K562 (cell line): ENCODE measurements at regions not wholly inside any gene's neighbourhood (a gene's known extent, or its start where the extent isn't known, plus 50 kb on each side); places are given as distances from the start of the nearest gene placed in this dataset.

ENCODE experiments used
- ATAC-seq: fragments of 200-7000 bp; cut with Tn5 transposase; 3 replicates; pipeline ENCODE4 v1.9.1; 2020; ENCODE audit warnings: moderate library complexity
- BruUV-seq: library from RNA; stranded (reverse); fragments of 400-500 nt; replicated peaks from 2 replicates; lab custom pipeline; 2021; lab: Mats Ljungman, UMichigan
- CTCF ChIA-PET: fragments of 300-600 bp; formaldehyde crosslinking; extraction: SDS; loops from one replicate; lab custom pipeline; 2021; ENCODE audit warnings: low intra/inter-chr PET ratio; lab: Yijun Ruan, JAX
- POLR2A ChIA-PET: fragments of 300-600, 350-650 bp; sonication (Branson Sonifier 250); formaldehyde crosslinking; extraction: SDS; loops from one replicate; lab custom pipeline; 2021; ENCODE audit warnings: antibody characterized with exemption, inconsistent platforms; lab: Yijun Ruan, JAX
- DNase-seq, 4 experiments: peaks; one replicate each; pipeline versions ENCODE4 v3.0.0 to v3.0.0-alpha.2; 2011 to 2018; ENCODE audit warnings: low spot score in 3 of 4, mixed read lengths in 3 of 4; ENCODE audit errors: extremely low read depth in 1 of 4
- FAIRE-seq: peaks from 2 replicates; lab custom pipeline; 2011; peaks lifted over from hg19 to GRCh38; lab: Jason Lieb, UNC
- H2AFZ ChIP-seq: 2 replicates; pipeline ENCODE4 v1.6.0; 2011; ENCODE audit warnings: low read depth, low read length, control low read depth, inconsistent platforms
- H3K27ac ChIP-seq: fragments of 200-600 bp; 3 replicates; pipeline ENCODE4 v1.8.0; 2011; ENCODE audit warnings: low read depth, mild to moderate bottlenecking, control low read depth, inconsistent platforms, low read length, moderate library complexity, mixed read lengths; ENCODE audit errors: extremely low read depth
- H3K27me3 ChIP-seq, 2 experiments: fragments of 300-600 bp in 1 of 2; 2 replicates in 1 of 2; 3 replicates in 1 of 2; pipeline versions ENCODE4 v1.6.0 to v1.8.0; 2011; ENCODE audit warnings: inconsistent platforms in 2 of 2, low read length in 2 of 2, mild to moderate bottlenecking in 1 of 2, mixed read lengths in 1 of 2, moderate library complexity in 1 of 2; ENCODE audit not compliant: control insufficient read depth in 2 of 2, insufficient read depth in 2 of 2
- H3K36me3 ChIP-seq: fragments of 300-600 bp; 3 replicates; pipeline ENCODE4 v1.8.0; 2011; ENCODE audit warnings: mild to moderate bottlenecking, low read length, inconsistent platforms; ENCODE audit not compliant: control insufficient read depth, insufficient read depth
- H3K4me1 ChIP-seq, 2 experiments: fragments of 200-600 bp in 1 of 2; replicated peaks in 1 of 2; 2 replicates in 1 of 2; 3 replicates in 1 of 2; pipeline versions ENCODE4 v1.5.1 to v1.8.0; 2011; ENCODE audit warnings: inconsistent platforms in 2 of 2, low read length in 2 of 2, mild to moderate bottlenecking in 1 of 2, mixed read lengths in 1 of 2, moderate library complexity in 1 of 2; ENCODE audit not compliant: control insufficient read depth in 2 of 2, insufficient read depth in 2 of 2
- H3K4me2 ChIP-seq: 2 replicates; pipeline ENCODE4 v1.6.1; 2011; ENCODE audit warnings: low read length, control low read depth, inconsistent platforms, mixed read lengths; ENCODE audit not compliant: insufficient read depth
- H3K4me3 ChIP-seq: fragments of 200-600 bp; sonication (generic), shearing (Covaris generic); 2 replicates; pipeline ENCODE4 v1.5.1; 2016; ENCODE audit warnings: control low read depth, inconsistent platforms
- H3K79me2 ChIP-seq: fragments of 200-600 bp; 3 replicates; pipeline ENCODE4 v1.8.0; 2011; ENCODE audit warnings: low read length, inconsistent platforms; ENCODE audit not compliant: control insufficient read depth, insufficient read depth
- H3K9ac ChIP-seq, 2 experiments: 2 replicates each; pipeline versions ENCODE4 v1.6.0 to v1.6.1; 2011; ENCODE audit warnings: low read depth in 2 of 2, low read length in 2 of 2, control low read depth in 1 of 2, inconsistent platforms in 1 of 2, mild to moderate bottlenecking in 1 of 2, mixed read lengths in 1 of 2; ENCODE audit not compliant: insufficient read depth in 1 of 2
- H3K9me1 ChIP-seq: one replicate; pipeline ENCODE4 v1.6.0; 2011; ENCODE audit warnings: inconsistent platforms, mild to moderate bottlenecking, low read length, moderate library complexity; ENCODE audit not compliant: control insufficient read depth, insufficient read depth
- H3K9me3 ChIP-seq: replicated peaks from 2 replicates; pipeline ENCODE4 v1.5.1; 2011; ENCODE audit warnings: low read depth, low read length, inconsistent platforms; ENCODE audit not compliant: control insufficient read depth, insufficient read depth
- H4K20me1 ChIP-seq: replicated peaks from 2 replicates; pipeline ENCODE4 v1.6.1; 2011; ENCODE audit warnings: low read length, inconsistent platforms, mixed read lengths; ENCODE audit not compliant: control insufficient read depth, insufficient read depth
- KDM5B ChIP-seq: fragments of 200-600 bp; sonication (generic); IDR thresholded peaks from 2 replicates; pipeline ENCODE4 v1.6.1; 2012; ENCODE audit warnings: low read depth, mild to moderate bottlenecking, moderate library complexity, low read length, control low read depth, inconsistent platforms; ENCODE audit not compliant: insufficient replicate concordance
- NUFIP1 ChIP-seq: fragments of 450-650 bp; IDR thresholded peaks from 2 replicates; pipeline ENCODE4 v1.6.1; 2018; ENCODE audit not compliant: partially characterized antibody
- SRSF3 ChIP-seq: fragments of 200-400 bp; formaldehyde crosslinking; IDR thresholded peaks from 2 replicates; pipeline ENCODE4 v1.6.1; 2016; ENCODE audit warnings: mild to moderate bottlenecking, low read length, moderate library complexity; ENCODE audit not compliant: insufficient read depth
- U2AF1 ChIP-seq: fragments of 200-400 bp; formaldehyde crosslinking; optimal IDR thresholded peaks from 2 replicates; pipeline ENCODE3; 2017; ENCODE audit warnings: mild to moderate bottlenecking, low read depth, low read length, moderate library complexity
- YBX1 ChIP-seq: fragments of 450-650 bp; IDR thresholded peaks from 2 replicates; pipeline ENCODE4 v1.7.1; 2016; ENCODE audit warnings: mild to moderate bottlenecking
- WGBS: fragments of 100-300 bp; shearing (Covaris generic); methylation state at CpG from one replicate; pipeline ENCODE4 v1.1.6; 2016; ENCODE audit warnings: low coverage, mixed read lengths; ENCODE audit not compliant: insufficient coverage; ENCODE audit errors: missing lambda C conversion rate; 5-methylcytosine and 5-hydroxymethylcytosine counted together
- in situ Hi-C: fragments of 300-500 bp; cut with MboI; formaldehyde crosslinking; loops from 4 replicates; pipeline ENCODE4 v1.15.0; 2018; ENCODE audit warnings: inconsistent platforms, mixed read lengths
- intact Hi-C: fragments of 100-400 bp; cut with micrococcal nuclease; formaldehyde crosslinking; loops from 2 replicates; pipeline ENCODE4 v1.14.2; 2022

DNA sequence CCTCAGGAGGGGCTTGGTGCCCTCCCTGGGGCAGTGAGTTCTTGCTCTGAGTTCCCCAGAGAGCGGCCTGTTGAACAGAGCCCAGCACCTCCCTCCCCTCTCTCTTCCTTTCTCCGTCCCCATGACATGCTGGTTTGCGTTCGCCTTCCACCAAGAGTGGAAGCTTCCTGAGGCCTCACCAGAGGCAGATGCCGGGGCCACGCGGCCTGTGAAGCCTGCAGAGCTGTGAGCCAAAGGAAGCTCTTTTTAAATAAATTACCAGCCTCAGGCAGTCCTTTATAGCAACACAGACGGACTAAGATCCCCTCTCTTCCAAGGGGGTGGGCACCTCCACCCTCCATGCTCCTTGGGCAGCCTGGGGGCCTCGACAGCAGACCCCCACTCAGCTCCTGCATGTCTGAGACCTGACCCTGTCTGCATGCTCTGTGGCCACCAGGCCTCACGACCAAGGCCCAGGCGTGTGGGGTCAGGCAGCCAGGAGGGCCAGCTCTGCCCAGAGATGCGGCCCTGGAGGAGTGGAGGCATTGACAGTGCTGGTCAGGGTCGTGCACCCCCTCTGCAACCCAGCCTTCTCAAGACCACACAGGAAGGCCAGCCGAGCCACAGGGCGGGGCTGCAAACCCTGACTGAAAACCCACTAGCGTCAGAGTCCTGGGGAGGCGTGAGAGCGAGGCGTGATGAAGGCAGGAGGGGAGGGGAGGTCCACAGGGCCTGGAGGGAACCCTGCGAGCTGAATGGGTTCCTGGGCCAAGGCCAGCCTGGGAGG, 54.6 kb upstream of the ADGRA1 start:
- Histone ChIP-seq H3K27me3 (peaks cover 2 to 64% of the 10 kb centered on the region in 2 experiments; a peak in 4 of 5 replicates), H3K4me2 (no peak overlapping the region), H4K20me1 (no peaks in the 10 kb centered on the region), H3K36me3 (no peaks in the 10 kb centered on the region), H3K4me3 (no peak overlapping the region)
- in situ Hi-C loops, result no loop called here
- ATAC-seq, result no peak
- 4% methylated on average over 12 of the region's 20 CpGs for WGBS
- ChIA-PET CTCF (no interaction called here), POLR2A (no interaction called here)
- TF ChIP-seq NUFIP1 (no peak), SRSF3 (no peak), U2AF1 (no peak)
- TF ChIP-seq, all 486 proteins: peak for 0
- FAIRE-seq, result no peak
- no TSS peak for BruUV-seq
- no peak overlapping the region for H3K27ac ChIP-seq
- intact Hi-C loops, result no loop called here
- H3K9me3 ChIP-seq, result no peaks in the 10 kb centered on the region
- H3K9ac ChIP-seq, result no peak overlapping the region
- DNase-seq, result no peak
- no peaks in the 10 kb centered on the region for H3K4me1 ChIP-seq
- no peak overlapping the region for H2AFZ ChIP-seq
- no peaks in the 10 kb centered on the region for H3K9me1 ChIP-seq
- H3K79me2 ChIP-seq, result no peaks in the 10 kb centered on the region

DNA sequence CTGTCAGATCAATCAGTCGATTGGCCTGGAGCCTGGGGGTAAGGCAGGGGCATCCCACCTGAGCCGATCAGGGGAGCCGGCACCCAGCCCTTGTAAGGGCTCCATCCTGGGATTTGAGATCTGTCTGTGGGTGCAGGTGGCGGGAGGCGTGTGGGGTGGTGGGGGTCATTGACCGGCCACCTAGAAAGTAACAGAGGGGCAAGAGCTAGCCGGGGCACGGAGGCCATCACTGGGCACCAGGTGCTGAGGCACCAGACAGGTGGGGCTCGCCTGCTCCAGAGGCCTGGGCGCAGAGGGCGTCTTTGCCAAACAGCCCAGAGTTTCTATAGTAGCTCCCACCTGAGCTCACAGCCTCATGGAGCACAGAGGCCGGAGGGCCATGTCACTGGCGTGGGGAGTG, 55.5 kb upstream of the ADGRA1 start:
- ChIA-PET POLR2A (no interaction called here), CTCF (no interaction called here)
- H4K20me1 ChIP-seq, result no peaks in the 10 kb centered on the region
- intact Hi-C loops (no loop called here), in situ Hi-C loops (no loop called here)
- H3K79me2 ChIP-seq, result no peaks in the 10 kb centered on the region
- no peaks in the 10 kb centered on the region for H3K36me3 ChIP-seq
- FAIRE-seq (no peak), ATAC-seq (no peak), DNase-seq (no peak)
- no peaks in the 10 kb centered on the region for H3K4me1 ChIP-seq
- H3K27me3 ChIP-seq, result peaks cover 0 to 64% of the 10 kb centered on the region in 2 experiments; a peak in 4 of 5 replicates
- no peaks in the 10 kb centered on the region for H3K9me3 ChIP-seq
- no peak overlapping the region for H3K27ac ChIP-seq
- H2AFZ ChIP-seq, result no peak overlapping the region
- no peak overlapping the region for H3K4me3 ChIP-seq
- BruUV-seq, result no TSS peak
- no peak for TF ChIP-seq KDM5B
- no peak for TF ChIP-seq YBX1
- no peaks in the 10 kb centered on the region for H3K9me1 ChIP-seq
- WGBS, result 0% methylated on average over 5 of the region's 13 CpGs
- H3K9ac ChIP-seq, result no peak overlapping the region
- no peak overlapping the region for H3K4me2 ChIP-seq
